ENCODE measurements at regions not wholly inside any gene's neighbourhood (a gene's known extent, or its start where the extent isn't known, plus 50 kb on each side); places are given as distances from the start of the nearest gene placed in this dataset.

DNA sequence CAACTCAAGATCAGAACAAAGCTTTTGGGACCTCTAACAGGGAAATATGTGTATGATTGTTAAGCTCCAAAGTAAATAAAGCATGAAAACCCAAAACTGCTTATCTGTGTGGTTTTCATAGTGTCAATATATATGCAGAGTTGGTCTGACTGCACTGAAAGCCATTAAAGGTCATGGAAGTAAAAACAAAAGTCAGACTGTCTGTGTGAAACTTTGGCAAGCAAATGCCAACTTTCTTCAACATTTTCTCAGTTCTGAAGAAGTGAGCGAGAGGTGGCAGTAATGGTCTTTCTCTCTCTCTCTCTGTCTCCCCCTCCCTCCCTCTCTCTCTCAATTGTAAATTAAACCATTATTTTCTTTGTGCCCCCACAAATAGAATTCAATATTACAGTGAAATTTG lies 100.1 kb upstream of the S1PR1 start:
- TF ChIP-seq, protein P1, sequence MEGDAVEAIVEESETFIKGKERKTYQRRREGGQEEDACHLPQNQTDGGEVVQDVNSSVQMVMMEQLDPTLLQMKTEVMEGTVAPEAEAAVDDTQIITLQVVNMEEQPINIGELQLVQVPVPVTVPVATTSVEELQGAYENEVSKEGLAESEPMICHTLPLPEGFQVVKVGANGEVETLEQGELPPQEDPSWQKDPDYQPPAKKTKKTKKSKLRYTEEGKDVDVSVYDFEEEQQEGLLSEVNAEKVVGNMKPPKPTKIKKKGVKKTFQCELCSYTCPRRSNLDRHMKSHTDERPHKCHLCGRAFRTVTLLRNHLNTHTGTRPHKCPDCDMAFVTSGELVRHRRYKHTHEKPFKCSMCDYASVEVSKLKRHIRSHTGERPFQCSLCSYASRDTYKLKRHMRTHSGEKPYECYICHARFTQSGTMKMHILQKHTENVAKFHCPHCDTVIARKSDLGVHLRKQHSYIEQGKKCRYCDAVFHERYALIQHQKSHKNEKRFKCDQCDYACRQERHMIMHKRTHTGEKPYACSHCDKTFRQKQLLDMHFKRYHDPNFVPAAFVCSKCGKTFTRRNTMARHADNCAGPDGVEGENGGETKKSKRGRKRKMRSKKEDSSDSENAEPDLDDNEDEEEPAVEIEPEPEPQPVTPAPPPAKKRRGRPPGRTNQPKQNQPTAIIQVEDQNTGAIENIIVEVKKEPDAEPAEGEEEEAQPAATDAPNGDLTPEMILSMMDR (IDR thresholded peaks at IDR 0.05), result no peak
- no peak for TF ChIP-seq EP300 (IDR thresholded peaks at IDR 0.05)

Measured in ovary (tissue), 3 donors.